ENCODE measurements at regions not wholly inside any gene's neighbourhood (a gene's known extent, or its start where the extent isn't known, plus 50 kb on each side); places are given as distances from the start of the nearest gene placed in this dataset.

GRCh38 chr3:124250053-124250452 lies 258.1 kb upstream of the ROPN1 start:
- no peak for DNase-seq

- peak; percentile 1 for DNase-seq
Observed at GRCh38 chr3:124256156-124256555, 264.2 kb upstream of the ROPN1 start.

- no peak for DNase-seq
Observed at GRCh38 chr3:124256599-124256998, 264.7 kb upstream of the ROPN1 start.

DNA sequence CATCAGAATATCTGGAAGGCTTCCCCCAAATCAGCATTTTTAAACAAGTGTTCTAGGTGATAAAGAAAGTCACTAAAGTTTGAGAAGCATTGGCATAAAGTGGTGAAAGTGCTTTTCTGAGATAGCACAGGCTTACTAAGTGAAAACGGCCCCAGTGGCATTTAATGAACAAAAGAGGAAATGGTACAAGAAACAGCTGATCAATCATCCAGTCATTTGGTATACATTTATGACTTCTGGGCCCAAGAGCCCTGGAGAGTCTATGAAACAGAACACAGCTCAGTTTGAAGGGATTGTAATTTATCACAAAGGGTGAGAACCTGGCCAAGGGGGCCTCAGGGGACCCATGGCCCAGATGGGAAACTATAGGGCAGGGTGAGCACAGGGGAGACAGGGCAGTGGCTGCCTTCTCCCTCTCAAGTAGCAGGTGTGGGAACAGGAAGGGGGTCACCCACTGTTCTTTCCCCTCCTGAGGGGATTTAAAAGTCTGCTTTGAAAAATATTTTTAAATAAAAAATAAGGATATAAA lies 265.5 kb upstream of the ROPN1 start:
- DNase-seq = no peak

- no peak for DNase-seq
Observed at GRCh38 chr3:124258057-124258500, 266.2 kb upstream of the ROPN1 start.

DNA sequence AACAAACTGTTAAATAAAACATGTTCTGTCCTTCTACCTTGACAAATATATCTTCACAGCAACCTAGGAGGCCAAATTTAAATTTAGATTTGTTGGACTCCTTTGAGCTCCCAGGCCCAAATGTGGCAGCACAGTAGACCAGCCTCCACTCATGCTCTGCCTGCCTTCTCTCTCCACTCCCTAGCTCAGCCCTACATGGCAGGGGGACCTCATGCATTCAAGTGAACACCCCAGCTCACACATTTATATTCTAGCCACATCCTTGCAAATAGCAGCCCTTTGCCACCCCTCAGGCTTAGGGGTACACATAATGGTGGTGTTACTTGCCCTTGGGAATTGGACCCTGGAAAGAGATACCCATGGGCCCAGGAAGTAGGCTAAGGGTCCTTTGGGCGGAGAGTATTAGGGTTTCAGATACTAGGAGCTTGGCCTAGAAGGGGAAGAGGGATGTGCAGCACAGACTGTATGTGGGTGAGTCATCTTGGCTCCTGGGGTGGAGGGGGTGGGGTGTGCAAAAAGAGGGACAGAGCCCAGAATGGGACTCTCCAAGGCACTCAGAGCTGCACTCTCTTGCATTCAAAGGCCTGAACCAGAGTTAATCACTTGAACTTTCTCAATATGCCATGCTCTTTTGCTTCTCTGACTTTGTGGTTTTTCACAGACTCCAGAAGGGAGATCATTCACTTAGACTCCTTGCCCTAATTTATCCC lies 268.4 kb upstream of the ROPN1 start:
- DNase-seq = no peak

DNA sequence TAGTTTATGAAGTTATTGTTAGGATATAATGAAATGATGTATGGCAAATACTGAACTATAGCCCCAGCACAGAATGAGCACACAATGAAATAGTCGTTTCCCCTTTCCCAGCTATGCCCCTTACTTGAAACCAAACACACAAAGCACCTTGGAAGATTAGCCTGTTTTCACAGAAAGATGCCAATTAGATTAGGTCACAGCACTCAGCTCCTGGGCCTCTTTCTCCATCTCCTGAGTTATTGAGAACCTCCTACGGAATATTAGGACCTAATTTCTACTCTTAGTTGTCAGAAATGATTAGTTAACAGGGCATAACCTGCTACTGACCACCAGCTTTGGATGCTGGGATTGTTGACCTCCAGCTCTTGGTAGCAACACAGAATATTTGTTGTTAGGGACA lies 269.4 kb upstream of the ROPN1 start:
- no peak for DNase-seq

GRCh38 chr3:124263168-124263567 lies 271.2 kb upstream of the ROPN1 start:
- DNase-seq = no peak

DNA sequence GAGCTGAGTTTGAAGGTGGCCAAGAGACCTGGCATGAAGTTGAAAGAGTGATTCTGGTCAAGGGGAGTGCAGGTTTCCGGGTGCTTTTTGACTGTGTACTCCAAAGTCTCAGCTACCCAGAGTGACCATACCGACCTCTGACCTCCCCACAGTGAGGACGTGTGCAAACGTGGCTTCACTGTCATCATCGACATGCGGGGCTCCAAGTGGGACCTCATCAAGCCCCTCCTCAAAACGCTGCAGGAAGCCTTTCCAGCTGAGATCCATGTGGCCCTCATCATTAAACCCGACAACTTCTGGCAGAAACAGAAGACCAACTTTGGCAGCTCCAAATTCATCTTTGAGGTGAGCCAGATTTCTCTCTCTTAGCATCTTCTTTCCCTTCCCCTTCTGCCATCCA lies 272.4 kb upstream of the ROPN1 start:
- no peak for DNase-seq

GRCh38 chr3:124266487-124266886 lies 274.6 kb upstream of the ROPN1 start:
- DNase-seq = no peak

- DNase-seq = no peak
Observed at GRCh38 chr3:124267406-124267805, 275.5 kb upstream of the ROPN1 start.

DNA sequence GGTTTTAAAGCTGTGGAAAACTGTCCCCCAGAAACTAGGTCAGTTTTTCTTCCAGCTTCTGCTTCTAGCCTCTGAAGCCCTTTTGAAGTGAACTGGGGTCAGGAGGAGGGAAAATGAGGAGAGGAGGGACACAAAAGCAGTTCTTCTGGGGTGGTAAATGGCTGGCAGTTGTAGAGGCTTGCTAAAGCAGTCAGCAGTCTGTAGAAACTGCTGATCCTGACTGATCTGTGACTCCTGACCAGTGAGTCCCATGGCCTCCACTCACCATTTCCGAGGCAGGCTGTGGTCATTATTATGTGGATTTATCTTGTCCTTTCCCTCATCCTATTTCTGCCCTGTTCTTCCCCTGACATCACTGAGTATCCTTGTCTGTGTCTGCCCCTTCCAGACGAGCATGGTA lies 276.4 kb upstream of the ROPN1 start:
- DNase-seq = no peak

GRCh38 chr3:124269619-124270018 lies 277.7 kb upstream of the ROPN1 start:
- DNase-seq = no peak

DNA sequence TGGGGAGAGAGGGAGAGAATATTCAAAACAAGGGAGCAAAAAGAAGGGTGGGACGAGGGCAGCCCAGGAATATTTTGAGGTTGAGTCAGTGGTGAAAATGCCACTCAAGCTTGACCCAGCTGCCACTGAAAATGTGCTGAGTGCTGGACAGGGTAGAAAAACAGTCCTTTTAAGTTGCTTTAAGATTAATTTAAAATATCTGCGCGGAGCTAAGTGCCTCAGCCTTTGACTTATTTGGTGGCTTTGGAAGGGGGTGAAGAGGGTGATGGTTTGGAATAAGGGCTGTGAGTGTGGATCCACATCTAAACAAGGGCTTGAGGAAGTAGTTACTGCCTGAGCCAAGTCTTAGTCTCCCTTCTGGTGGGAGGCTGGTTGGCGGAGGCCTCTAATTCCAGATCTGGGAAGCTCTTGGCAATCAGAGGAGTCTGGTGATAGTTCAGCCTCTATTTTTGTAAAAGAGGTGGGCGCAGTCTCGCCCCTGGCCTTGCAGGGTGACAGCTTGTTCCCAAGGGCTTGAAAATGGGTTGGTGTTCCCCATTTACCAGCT lies 280.8 kb upstream of the ROPN1 start:
- DNase-seq = no peak

GRCh38 chr3:124273651-124274050 lies 281.7 kb upstream of the ROPN1 start:
- DNase-seq = no peak

DNA sequence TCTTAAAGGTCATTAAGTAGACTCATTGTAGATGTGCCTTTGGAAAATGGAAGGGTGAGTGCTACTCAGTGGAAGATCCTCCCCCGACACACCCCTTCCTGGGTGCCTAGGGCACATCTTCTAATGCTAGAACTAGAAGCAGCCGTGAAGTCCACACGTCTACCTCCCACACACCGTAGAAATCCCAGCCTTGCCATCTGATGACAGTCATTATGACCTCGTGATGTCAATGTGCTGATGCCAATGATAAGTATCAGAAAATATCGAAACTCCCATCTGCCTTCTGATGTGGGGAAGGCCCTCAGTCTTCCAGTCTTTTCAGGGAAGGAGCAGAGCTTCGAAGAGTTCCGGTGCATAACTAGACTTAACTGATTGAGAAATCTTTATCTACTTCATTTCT lies 282.1 kb upstream of the ROPN1 start:
- DNase-seq = no peak

- no peak for DNase-seq
Observed at GRCh38 chr3:124275412-124275811, 283.5 kb upstream of the ROPN1 start.

DNA sequence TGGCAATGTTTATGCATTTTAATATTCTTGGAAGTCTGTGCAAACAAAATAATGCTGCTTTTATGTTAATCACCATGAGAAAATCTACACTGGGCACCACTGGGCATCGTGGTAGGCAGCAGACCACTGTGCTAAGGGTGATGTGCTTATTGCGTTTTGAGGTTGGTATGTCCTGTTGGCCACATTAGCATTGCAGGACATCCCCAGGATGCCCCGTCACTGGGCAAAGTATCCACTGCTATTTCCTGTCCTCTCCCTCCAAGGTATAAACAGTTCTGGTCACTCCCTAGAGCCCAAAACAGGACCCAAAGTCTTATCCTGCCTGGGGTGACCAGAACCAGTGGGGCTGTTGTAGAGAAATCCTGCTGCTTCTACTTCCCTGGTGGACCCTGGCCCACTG lies 284.2 kb upstream of the ROPN1 start:
- DNase-seq = no peak

DNA sequence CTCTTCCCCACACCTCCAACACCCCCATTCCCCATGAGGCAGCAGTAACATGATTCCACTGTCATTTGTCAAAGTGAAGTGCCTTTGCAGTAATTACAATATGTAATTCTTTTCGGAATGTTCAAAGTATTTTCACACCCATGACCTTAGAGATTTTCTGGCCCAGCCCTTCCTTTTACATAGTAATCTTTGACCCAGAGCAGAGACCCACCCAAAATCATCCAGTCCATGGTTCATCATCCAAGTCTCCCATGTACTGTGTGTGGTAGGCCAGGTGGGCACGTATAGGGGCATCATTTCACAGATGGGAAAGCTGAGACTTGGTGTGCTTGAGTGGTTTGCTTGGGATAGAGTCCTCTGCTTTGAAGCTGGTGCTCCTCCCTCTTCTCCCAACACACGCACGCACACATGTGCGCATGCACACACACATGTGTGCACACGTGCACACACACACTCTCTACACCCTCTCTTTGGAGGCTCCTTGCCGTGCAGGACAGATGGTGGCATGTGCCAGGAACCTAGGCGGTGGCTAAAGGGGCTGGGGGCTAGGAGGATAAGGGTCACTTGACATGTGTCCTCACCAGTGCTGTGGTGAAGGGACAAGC lies 284.7 kb upstream of the ROPN1 start:
- DNase-seq = no peak

GRCh38 chr3:124277144-124277890 lies 285.4 kb upstream of the ROPN1 start:
- no peak for DNase-seq

DNA sequence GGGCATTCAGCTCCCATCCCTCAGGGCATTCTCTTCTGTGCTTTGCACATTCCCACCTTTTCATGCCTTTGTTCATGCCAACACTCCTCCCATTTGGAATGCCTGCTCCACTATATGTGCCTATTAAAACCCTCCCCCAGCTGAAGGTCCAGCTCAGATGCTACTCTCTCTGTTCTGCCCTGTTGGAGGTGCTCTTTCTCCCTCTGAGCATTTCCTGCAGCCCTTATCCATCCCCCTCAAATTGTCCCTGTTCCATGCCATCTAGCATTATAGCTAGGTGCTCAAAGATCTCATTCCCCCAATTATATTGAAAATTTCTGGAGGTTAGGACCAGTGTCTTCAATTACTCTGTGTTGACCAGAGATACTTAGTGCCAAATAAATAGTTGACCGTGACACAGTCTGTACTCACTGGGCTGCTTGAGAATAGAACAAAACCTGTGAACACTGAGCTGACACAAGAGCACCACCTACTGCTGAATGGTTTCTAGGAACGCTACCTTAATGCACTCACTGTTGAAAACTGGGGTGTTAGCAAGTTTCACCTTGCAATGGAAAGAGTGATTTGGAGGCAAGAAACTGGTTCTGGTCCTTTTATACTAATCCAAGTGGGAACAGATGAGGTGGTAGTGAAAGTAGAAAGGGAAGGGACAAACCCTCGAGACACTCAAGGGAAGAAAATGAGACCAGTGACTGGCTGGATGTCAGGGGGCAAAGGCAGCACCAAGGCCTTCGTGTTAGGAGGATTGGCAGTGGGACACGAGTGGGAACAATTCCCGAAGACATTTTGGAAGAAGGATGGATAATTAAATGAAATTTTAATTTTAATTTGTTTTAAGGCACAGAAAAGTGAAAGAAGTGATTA lies 289.8 kb upstream of the ROPN1 start:
- peak; percentile 18 for DNase-seq
